NCI-H510A treated with DMSO at 0.1 percent for 48 hours (cell line): ENCODE measurements at regions not wholly inside any gene's neighbourhood (a gene's known extent, or its start where the extent isn't known, plus 50 kb on each side); places are given as distances from the start of the nearest gene placed in this dataset.

Experiments used
- DNase-seq: peaks from one replicate; lab custom pipeline; 2025; lab: John Stamatoyannopoulos, UW

- no peak for DNase-seq
Observed at GRCh38 chr17:79444198-79444597, 166.7 kb downstream of the RBFOX3 start.

- DNase-seq: no peak
Observed at GRCh38 chr17:79443026-79443425, 167.8 kb downstream of the RBFOX3 start.

GRCh38 chr17:79441356-79442160 is 169.3 kb downstream of the RBFOX3 start:
- no peak for DNase-seq

GRCh38 chr17:79440251-79440650 is 170.6 kb downstream of the RBFOX3 start:
- DNase-seq: no peak

GRCh38 chr17:79439493-79439892 is 171.4 kb downstream of the RBFOX3 start:
- DNase-seq: no peak

- no peak for DNase-seq
Observed at GRCh38 chr17:79438546-79439334, 172.1 kb downstream of the RBFOX3 start.

GRCh38 chr17:79438058-79438457 is 172.8 kb downstream of the RBFOX3 start:
- DNase-seq: no peak

- no peak for DNase-seq
Observed at GRCh38 chr17:79437081-79437480, 173.8 kb downstream of the RBFOX3 start.

GRCh38 chr17:79435962-79436361 is 174.9 kb downstream of the RBFOX3 start:
- DNase-seq: no peak

- DNase-seq: no peak
Observed at GRCh38 chr17:79435296-79435695, 175.6 kb downstream of the RBFOX3 start.

- DNase-seq: no peak
Observed at GRCh38 chr17:79434215-79434614, 176.6 kb downstream of the RBFOX3 start.

GRCh38 chr17:79433379-79433778 is 177.5 kb downstream of the RBFOX3 start:
- no peak for DNase-seq

GRCh38 chr17:79431175-79431574 is 179.7 kb downstream of the RBFOX3 start:
- DNase-seq: no peak

GRCh38 chr17:79429864-79430494 is 180.9 kb downstream of the RBFOX3 start:
- no peak for DNase-seq

GRCh38 chr17:79428988-79429387 is 181.9 kb downstream of the RBFOX3 start:
- no peak for DNase-seq

- no peak for DNase-seq
Observed at GRCh38 chr17:79427621-79428539, 183.0 kb downstream of the RBFOX3 start.

GRCh38 chr17:79425686-79426085 is 185.2 kb downstream of the RBFOX3 start:
- DNase-seq: no peak

GRCh38 chr17:79424471-79425185 is 186.2 kb downstream of the RBFOX3 start:
- DNase-seq: no peak

- no peak for DNase-seq
Observed at GRCh38 chr17:79423811-79424465, 186.9 kb downstream of the RBFOX3 start.

- no peak for DNase-seq
Observed at GRCh38 chr17:79422236-79422635, 188.6 kb downstream of the RBFOX3 start.
